ENCODE measurements at regions not wholly inside any gene's neighbourhood (a gene's known extent, or its start where the extent isn't known, plus 50 kb on each side); places are given as distances from the start of the nearest gene placed in this dataset.

DNA sequence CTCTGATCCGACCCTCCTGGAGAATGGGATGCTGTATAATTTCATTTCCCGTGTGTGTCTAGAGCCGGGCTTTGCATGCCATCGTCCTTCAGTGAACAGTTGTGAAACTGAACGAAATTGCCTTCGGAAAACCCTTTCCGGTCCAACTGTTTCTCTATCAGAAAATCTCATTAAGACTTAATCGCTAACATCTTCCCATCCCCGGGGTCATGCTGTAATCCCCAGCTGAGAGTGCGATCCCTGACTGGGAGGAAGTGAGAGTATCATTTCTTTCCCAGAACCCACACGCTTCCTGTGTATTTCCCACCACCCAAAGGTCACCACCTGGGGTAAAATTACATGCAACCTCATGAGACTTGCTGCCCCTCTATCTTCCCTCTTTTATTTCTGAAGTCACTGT lies 75.6 kb upstream of the RBFOX1 start:
- TF ChIP-seq SIN3A (IDR thresholded peaks at IDR 0.05; ENCODE audit: borderline replicate concordance, insufficient read depth, low read length) = no peak
- TF ChIP-seq TAF1 (IDR thresholded peaks at IDR 0.05; ENCODE audit: borderline replicate concordance, insufficient read depth, low read length) = no peak
- no peak for TF ChIP-seq POLR2AphosphoS5 (IDR thresholded peaks at IDR 0.05; ENCODE audit: low read depth, low read length)
